ENCODE measurements at regions not wholly inside any gene's neighbourhood (a gene's known extent, or its start where the extent isn't known, plus 50 kb on each side); places are given as distances from the start of the nearest gene placed in this dataset.
"Not testable (repeated sequence)": the region's sequence is repeated elsewhere in the genome, so short reads cannot be mapped to it uniquely, and the experiment has no call there.

DNA sequence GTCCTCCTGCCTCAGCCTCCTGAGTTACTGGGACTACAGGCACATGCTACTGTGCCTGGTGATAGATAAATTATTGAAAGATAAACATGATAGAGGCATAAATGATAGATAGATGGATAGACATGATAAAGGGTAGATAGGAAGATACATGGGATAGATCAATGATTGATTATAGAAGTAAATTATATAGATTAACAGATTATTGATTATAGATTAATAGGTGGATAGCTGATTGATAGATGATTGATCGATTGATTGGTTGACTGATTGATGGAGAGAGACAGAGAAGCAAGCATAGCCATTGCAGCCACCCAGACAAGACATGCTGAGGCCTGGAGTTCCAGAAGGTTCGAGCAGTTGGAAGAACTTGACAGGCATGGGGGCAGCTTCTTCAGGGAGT, 199.1 kb downstream of the CCT8L2 start:
- not testable (repeated sequence) for TF ChIP-seq CTCF, POLR2A, EP300, POLR2AphosphoS5 (IDR thresholded peaks at IDR 0.05)

All from sigmoid colon (tissue), 4 donors.